Sigmoid colon (tissue), 4 donors: ENCODE measurements at regions not wholly inside any gene's neighbourhood (a gene's known extent, or its start where the extent isn't known, plus 50 kb on each side); places are given as distances from the start of the nearest gene placed in this dataset.

Experiments used
- CTCF ChIP-seq, 4 experiments: fragments of 450-650 bp in 3 of 4; fragments of 200-600 bp in 1 of 4; IDR thresholded peaks; one replicate each; pipeline ENCODE4 v1.5.1; 2016 to 2019; ENCODE audit warnings: antibody characterized with exemption in 4 of 4, mild to moderate bottlenecking in 3 of 4, moderate library complexity in 2 of 4
- EP300 ChIP-seq, 4 donors: sonication (generic); formaldehyde crosslinking; IDR thresholded peaks; one replicate each; pipeline ENCODE4 v1.6.1; 2017; ENCODE audit warnings: antibody characterized with exemption in 4 of 4

DNA sequence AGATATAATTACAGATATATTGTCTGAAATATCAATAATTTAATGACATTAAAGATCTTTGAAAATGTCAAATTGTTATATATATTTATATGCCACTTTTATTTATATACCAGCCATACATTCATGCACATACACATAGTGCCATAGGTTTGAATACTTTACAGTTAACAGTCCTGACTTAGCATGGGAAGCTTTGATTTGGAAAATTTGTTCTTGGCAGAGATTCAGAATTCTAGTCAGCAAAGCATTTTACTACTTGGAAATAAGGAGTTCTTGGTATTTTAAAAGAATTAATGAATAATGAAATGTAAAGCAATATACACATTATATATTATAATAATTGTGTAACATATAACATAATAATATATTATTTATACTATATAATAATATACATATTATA is 277.0 kb upstream of the PCDH20 start:
- TF ChIP-seq CTCF (IDR thresholded peaks at IDR 0.05) (no peak), EP300 (IDR thresholded peaks at IDR 0.05) (no peak)
